BLaER1 (cell line): ENCODE measurements at regions not wholly inside any gene's neighbourhood (a gene's known extent, or its start where the extent isn't known, plus 50 kb on each side); places are given as distances from the start of the nearest gene placed in this dataset.

ENCODE experiments used
- H3K27ac ChIP-seq: shearing (Covaris generic); formaldehyde crosslinking; 2 replicates; pipeline ENCODE4 v1.8.1; 2022
- H3K27me3 ChIP-seq: shearing (Covaris generic); formaldehyde crosslinking; 2 replicates; pipeline ENCODE4 v1.8.1; 2022
- H3K36me3 ChIP-seq: shearing (Covaris generic); formaldehyde crosslinking; 2 replicates; pipeline ENCODE4 v1.8.1; 2022
- H3K4me1 ChIP-seq: shearing (Covaris generic); formaldehyde crosslinking; 2 replicates; pipeline ENCODE4 v1.8.1; 2022
- H3K4me2 ChIP-seq: shearing (Covaris generic); formaldehyde crosslinking; 2 replicates; pipeline ENCODE4 v1.8.1; 2022
- H3K4me3 ChIP-seq: shearing (Covaris generic); formaldehyde crosslinking; 2 replicates; pipeline ENCODE4 v1.8.1; 2022
- H3K9ac ChIP-seq: shearing (Covaris generic); formaldehyde crosslinking; 2 replicates; pipeline ENCODE4 v1.8.1; 2022
- H3K9me3 ChIP-seq: shearing (Covaris generic); formaldehyde crosslinking; 2 replicates; pipeline ENCODE4 v1.8.1; 2022
- H4K20me1 ChIP-seq: shearing (Covaris generic); formaldehyde crosslinking; 2 replicates; pipeline ENCODE4 v1.8.1; 2022
- Cebpa-rat ChIP-seq: shearing (Covaris generic); IDR thresholded peaks from 2 replicates; pipeline ENCODE4 v1.8.1; 2022

DNA sequence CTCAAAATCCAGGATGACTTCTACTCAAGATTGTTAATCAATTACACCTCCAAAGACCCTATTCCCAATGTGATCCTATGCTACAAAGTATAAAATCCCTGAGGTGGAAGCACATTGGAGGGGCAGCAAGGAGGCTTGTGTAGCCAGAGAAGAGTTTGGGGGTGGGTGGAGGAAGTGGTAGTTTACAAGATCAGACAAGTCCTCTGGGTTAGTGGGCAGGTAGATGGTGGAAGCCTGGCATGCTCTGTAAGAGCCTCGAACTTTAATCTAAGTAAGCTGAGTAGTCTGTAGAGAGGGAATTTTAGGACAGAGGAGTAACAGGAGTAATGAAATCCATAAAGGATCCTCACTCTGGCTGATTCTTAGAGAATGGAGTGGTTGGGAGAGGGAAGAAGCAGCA, 65.0 kb upstream of the KCTD3 start:
- no peaks in the 10 kb centered on the region for H3K9me3 ChIP-seq
- TF ChIP-seq Cebpa-rat = no peak
- no peak overlapping the region for H3K9ac ChIP-seq
- H3K4me1 ChIP-seq = peaks cover 2% of the 10 kb centered on the region; the same call in 1 of the 2 replicates
- H3K4me2 ChIP-seq = no peak overlapping the region
- H3K27me3 ChIP-seq = no peaks in the 10 kb centered on the region
- H3K27ac ChIP-seq = no peak overlapping the region
- no peaks in the 10 kb centered on the region for H3K36me3 ChIP-seq
- H3K4me3 ChIP-seq = no peak overlapping the region
- H4K20me1 ChIP-seq = no peaks in the 10 kb centered on the region

DNA sequence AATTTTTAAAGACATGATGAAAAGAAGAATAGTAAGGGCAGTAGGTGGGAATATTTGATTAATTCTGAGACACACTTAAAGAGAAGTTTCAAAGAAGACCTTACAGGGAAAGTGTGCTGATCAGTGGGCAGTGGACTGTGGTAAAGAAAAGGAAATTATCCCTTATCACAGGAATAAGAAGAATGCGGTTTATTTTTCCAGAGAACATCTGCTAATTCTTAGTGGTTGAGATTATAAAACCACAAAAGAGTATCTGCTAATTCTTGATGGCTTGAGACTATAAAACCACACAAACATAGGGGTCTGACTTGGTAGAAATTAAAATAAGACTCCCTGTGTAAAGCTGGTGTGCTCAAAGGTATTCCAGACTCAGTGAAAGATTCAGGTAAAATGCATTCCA, 60.0 kb upstream of the KCTD3 start:
- H4K20me1 ChIP-seq = no peaks in the 10 kb centered on the region
- H3K27me3 ChIP-seq = no peaks in the 10 kb centered on the region
- H3K4me3 ChIP-seq = no peak overlapping the region
- H3K9ac ChIP-seq = no peak overlapping the region
- H3K27ac ChIP-seq = no peak overlapping the region
- no peaks in the 10 kb centered on the region for H3K36me3 ChIP-seq
- H3K4me2 ChIP-seq = no peak overlapping the region
- peaks cover 25% of the 10 kb centered on the region for H3K9me3 ChIP-seq
- peaks cover 5% of the 10 kb centered on the region; the same call in 1 of the 2 replicates for H3K4me1 ChIP-seq
- no peak for TF ChIP-seq Cebpa-rat

DNA sequence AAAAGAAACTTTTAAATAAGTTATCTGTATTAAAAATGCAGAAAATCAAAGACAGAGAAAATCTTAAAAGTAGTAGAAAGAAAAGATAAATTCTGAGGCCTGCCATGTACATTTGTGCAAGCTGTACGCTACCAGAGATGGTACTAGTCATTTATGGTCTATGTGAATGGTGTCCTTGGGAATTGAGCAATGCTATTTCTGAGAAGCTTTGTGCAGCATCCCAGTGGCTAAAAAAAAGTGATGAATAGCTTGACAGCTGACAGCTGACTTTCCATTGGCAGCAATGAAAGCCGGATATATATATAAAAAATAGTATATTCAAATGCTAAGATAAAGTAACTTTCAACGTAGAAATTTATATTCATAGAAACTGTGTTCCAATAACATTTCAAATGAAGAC, 58.8 kb upstream of the KCTD3 start:
- no peaks in the 10 kb centered on the region for H3K27me3 ChIP-seq
- no peak for TF ChIP-seq Cebpa-rat

More for the DNA sequence above, 58.8 kb upstream of the KCTD3 start:
- Histone ChIP-seq H3K4me2 (no peak overlapping the region), H3K27ac (no peak overlapping the region), H3K9ac (no peak overlapping the region), H3K4me1 (peaks cover 5% of the 10 kb centered on the region; the same call in 1 of the 2 replicates), H4K20me1 (no peaks in the 10 kb centered on the region), H3K36me3 (no peaks in the 10 kb centered on the region), H3K9me3 (peaks cover 25% of the 10 kb centered on the region), H3K4me3 (no peak overlapping the region)
